Thoracic aorta (tissue), 2 donors: ENCODE measurements at regions not wholly inside any gene's neighbourhood (a gene's known extent, or its start where the extent isn't known, plus 50 kb on each side); places are given as distances from the start of the nearest gene placed in this dataset.

Experiments
- ATAC-seq: fragments of 150-250 bp; one replicate; pipeline ENCODE4 v1.8.0; 2017; ENCODE audit warnings: low read depth; ENCODE audit not compliant: insufficient number of reproducible peaks, low FRiP score
- DNase-seq: peaks from one replicate; pipeline ENCODE4 v3.0.0-alpha.2; 2020; ENCODE audit warnings: low spot score
- H3K27ac ChIP-seq, 2 donors: fragments of 200-600 bp; sonication (generic); 1 replicate in 1 of 2; 2 replicates in 1 of 2; pipeline ENCODE4 v1.5.1; 2016; ENCODE audit warnings: mild to moderate bottlenecking in 2 of 2, moderate library complexity in 2 of 2
- H3K27me3 ChIP-seq: fragments of 200-600 bp; sonication (generic); replicated peaks from 2 replicates; pipeline ENCODE4 v1.6.0; 2016; ENCODE audit warnings: mild to moderate bottlenecking; ENCODE audit not compliant: insufficient read depth
- H3K36me3 ChIP-seq: fragments of 200-600 bp; sonication (generic); one replicate; pipeline ENCODE4 v1.5.1; 2016
- H3K4me1 ChIP-seq, 2 donors: fragments of 200-600 bp; sonication (generic); 1 replicate in 1 of 2; 2 replicates in 1 of 2; pipeline versions ENCODE4 v1.5.1 to v1.6.0; 2016; ENCODE audit warnings: low read depth in 2 of 2, mild to moderate bottlenecking in 1 of 2; ENCODE audit not compliant: control insufficient read depth in 1 of 2
- H3K4me3 ChIP-seq: fragments of 200-600 bp; sonication (generic); 2 replicates; pipeline ENCODE4 v1.5.1; 2016; ENCODE audit warnings: mild to moderate bottlenecking
- H3K9me3 ChIP-seq: fragments of 200-600 bp; sonication (generic); 2 replicates; pipeline ENCODE4 v1.5.1; 2016
- TF ChIP-seq, protein P1 (sequence below): fragments of 200-600 bp; sonication (generic); IDR thresholded peaks from one replicate; pipeline ENCODE4 v1.5.1; 2019; ENCODE audit warnings: antibody characterized with exemption

DNA sequence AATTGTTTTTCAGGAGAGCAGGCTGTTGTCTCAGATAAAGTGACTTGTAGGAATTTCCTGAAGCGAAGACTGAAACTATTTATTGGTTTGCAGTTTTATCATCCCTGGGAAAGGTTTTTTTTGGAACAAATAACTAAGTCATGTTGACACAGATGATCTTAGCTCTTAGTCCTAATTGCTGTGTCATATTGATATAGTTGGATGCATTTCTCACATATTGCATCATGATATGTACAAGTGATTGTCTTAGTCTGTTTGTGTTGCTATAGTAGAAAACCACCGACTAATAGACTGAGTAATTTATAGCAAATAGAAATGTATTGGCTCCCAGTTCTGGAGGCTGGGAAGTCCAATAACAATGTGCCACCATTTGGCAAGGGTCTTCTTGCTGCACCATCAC is 397.5 kb upstream of the PPP1R2C start:
- Histone ChIP-seq H3K4me1 (no peaks in the 10 kb centered on the region), H3K36me3 (no peaks in the 10 kb centered on the region), H3K27ac (no peak overlapping the region), H3K27me3 (no peaks in the 10 kb centered on the region), H3K9me3 (no peaks in the 10 kb centered on the region), H3K4me3 (no peak overlapping the region)
- TF ChIP-seq, protein P1, sequence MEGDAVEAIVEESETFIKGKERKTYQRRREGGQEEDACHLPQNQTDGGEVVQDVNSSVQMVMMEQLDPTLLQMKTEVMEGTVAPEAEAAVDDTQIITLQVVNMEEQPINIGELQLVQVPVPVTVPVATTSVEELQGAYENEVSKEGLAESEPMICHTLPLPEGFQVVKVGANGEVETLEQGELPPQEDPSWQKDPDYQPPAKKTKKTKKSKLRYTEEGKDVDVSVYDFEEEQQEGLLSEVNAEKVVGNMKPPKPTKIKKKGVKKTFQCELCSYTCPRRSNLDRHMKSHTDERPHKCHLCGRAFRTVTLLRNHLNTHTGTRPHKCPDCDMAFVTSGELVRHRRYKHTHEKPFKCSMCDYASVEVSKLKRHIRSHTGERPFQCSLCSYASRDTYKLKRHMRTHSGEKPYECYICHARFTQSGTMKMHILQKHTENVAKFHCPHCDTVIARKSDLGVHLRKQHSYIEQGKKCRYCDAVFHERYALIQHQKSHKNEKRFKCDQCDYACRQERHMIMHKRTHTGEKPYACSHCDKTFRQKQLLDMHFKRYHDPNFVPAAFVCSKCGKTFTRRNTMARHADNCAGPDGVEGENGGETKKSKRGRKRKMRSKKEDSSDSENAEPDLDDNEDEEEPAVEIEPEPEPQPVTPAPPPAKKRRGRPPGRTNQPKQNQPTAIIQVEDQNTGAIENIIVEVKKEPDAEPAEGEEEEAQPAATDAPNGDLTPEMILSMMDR, result no peak
- ATAC-seq, result no peak
- no peak for DNase-seq

DNA sequence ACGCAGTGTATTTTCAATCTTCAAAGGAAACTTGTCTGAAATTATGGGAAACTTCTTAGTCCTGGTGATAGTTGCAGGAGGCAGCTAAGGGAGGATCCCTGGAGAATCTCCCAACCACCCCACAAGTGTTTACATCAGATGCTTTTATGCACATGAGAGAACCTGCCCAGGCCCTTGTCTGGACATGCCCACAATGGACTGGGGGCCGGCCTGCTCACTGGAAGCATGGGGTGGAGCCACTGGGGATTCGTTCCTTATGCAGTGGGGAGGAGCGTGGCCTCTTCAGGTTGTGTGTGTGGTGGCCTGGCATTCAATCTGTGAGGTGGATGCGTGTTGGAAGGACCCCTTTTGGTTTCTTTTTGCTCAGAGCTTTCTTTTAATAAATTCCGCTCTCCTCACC is 398.7 kb upstream of the PPP1R2C start:
- TF ChIP-seq, protein P1, result no peak
- Histone ChIP-seq H3K36me3 (no peaks in the 10 kb centered on the region), H3K4me1 (no peaks in the 10 kb centered on the region), H3K9me3 (no peaks in the 10 kb centered on the region), H3K27me3 (no peaks in the 10 kb centered on the region), H3K27ac (no peak overlapping the region), H3K4me3 (no peak overlapping the region)
- ATAC-seq (no peak), DNase-seq (no peak)

DNA sequence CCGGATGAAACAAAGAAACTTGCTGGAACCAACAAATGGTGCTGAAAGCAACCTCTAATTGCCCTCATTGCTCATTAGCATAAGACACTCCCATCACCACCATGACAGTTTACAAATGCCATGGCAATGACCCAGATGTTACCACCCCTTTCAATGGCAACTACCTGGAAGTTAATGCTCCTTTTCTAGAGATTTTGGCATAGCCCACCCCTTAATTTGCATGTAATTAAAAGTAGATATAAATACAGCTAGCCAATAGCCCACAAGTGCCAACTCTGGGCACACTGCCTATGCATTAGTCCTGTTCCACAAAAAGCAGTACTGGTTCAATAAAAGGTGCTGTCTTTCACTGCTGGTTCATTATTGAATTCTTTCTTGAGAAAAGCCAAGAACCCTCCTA is 410.3 kb upstream of the PPP1R2C start:
- Histone ChIP-seq H3K9me3 (no peaks in the 10 kb centered on the region), H3K4me1 (no peaks in the 10 kb centered on the region), H3K36me3 (no peaks in the 10 kb centered on the region), H3K27me3 (no peaks in the 10 kb centered on the region), H3K27ac (no peak overlapping the region), H3K4me3 (no peak overlapping the region)
- no peak for ATAC-seq
- TF ChIP-seq, protein P1, result no peak
- no peak for DNase-seq

DNA sequence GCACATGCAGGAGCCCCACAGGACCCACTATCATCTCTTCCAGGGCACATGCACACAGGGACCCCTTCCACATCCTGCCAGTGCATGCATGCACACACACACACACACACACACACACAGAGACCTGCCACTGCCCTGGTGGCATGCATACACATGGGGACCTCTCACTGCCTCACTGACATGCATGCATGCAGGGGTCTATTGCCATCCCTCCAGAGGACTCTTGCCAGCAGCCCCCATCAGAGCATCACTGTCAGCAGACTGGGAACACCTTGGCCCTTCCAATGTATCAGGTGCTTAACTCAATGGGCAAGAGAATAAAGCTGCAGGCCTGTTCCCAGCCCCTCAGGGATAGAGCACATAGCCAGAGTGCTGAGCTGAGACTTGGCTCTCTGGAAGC is 433.6 kb upstream of the PPP1R2C start:
- Histone ChIP-seq H3K4me3 (no peak overlapping the region), H3K4me1 (peaks cover 0 to 4% of the 10 kb centered on the region in 2 donors), H3K9me3 (no peaks in the 10 kb centered on the region), H3K27me3 (no peaks in the 10 kb centered on the region), H3K27ac (no peak overlapping the region), H3K36me3 (no peaks in the 10 kb centered on the region)
- TF ChIP-seq, protein P1, result no peak
- ATAC-seq (no peak), DNase-seq (no peak)

DNA sequence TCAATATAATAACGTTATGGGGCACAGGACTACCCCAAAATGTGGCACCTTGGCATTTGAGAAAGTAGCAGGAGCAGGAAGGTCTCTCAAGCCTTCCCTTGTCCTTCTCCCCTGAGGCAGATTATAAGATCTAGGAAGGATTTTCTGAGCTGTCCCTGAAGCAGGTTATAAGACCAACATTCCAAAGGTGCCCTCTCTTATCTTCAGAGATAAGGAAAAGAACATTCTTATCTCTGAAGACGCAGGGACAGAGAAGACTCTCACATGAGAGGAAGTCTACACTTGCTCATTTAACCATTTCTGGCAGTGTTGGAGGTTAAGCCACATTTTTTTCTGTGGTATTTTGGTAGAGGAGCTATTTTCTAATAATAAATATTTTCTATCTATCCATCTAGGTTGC is 437.9 kb upstream of the MAOA start:
- DNase-seq (no peak), ATAC-seq (no peak)
- TF ChIP-seq, protein P1, result no peak
- H3K36me3 ChIP-seq, result no peaks in the 10 kb centered on the region
- no peak overlapping the region for H3K4me3 ChIP-seq
- no peak overlapping the region for H3K27ac ChIP-seq
- no peaks in the 10 kb centered on the region for H3K27me3 ChIP-seq
- H3K4me1 ChIP-seq, result no peaks in the 10 kb centered on the region
- no peaks in the 10 kb centered on the region for H3K9me3 ChIP-seq
